ENCODE measurements at regions not wholly inside any gene's neighbourhood (a gene's known extent, or its start where the extent isn't known, plus 50 kb on each side); places are given as distances from the start of the nearest gene placed in this dataset.
"Not testable (repeated sequence)": the region's sequence is repeated elsewhere in the genome, so short reads cannot be mapped to it uniquely, and the experiment has no call there.

DNA sequence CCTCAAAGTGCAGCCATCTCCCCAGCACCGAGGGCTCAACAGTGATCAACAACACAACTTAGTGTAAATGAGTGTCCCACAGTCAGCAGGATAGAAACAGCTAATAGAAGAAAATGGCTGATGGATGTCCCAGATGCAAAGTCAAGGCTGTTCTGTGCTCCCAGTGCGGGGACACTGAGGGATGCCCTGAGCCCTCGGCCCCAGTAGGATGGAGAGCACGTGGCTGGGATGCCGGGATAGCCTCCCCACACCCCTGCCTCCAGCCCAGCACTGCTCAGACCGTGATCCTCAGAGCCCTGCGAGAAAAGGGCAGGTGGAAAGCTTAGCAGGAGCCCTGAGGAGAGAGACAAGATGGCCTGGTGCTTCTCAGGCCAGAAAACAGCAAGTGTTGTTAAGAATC lies 243.9 kb upstream of the TCERG1L start:
- Histone ChIP-seq H3K36me3 (ENCODE audit: insufficient read depth, low read length) (no peaks in the 10 kb centered on the region), H3K4me3 (ENCODE audit: low read length) (no peak overlapping the region), H3K27ac (ENCODE audit: low read depth in 1 of 2, low read length in 2 of 2) (no peak overlapping the region), H3K27me3 (ENCODE audit: control insufficient read depth in 1 of 2, insufficient read depth in 2 of 2, low read length in 2 of 2) (no peaks in the 10 kb centered on the region), H3K9me3 (ENCODE audit: control insufficient read depth in 1 of 2, insufficient read depth in 1 of 2, low read length in 2 of 2) (peaks cover 0 to 11% of the 10 kb centered on the region in 2 experiments), H3K4me1 (ENCODE audit: insufficient read depth, low read length) (no peaks in the 10 kb centered on the region)
- H3K27me3 Mint-ChIP-seq: peaks cover 4% of the 10 kb centered on the region
- no peak overlapping the region for H3K4me3 Mint-ChIP-seq
- TF ChIP-seq, protein P1, sequence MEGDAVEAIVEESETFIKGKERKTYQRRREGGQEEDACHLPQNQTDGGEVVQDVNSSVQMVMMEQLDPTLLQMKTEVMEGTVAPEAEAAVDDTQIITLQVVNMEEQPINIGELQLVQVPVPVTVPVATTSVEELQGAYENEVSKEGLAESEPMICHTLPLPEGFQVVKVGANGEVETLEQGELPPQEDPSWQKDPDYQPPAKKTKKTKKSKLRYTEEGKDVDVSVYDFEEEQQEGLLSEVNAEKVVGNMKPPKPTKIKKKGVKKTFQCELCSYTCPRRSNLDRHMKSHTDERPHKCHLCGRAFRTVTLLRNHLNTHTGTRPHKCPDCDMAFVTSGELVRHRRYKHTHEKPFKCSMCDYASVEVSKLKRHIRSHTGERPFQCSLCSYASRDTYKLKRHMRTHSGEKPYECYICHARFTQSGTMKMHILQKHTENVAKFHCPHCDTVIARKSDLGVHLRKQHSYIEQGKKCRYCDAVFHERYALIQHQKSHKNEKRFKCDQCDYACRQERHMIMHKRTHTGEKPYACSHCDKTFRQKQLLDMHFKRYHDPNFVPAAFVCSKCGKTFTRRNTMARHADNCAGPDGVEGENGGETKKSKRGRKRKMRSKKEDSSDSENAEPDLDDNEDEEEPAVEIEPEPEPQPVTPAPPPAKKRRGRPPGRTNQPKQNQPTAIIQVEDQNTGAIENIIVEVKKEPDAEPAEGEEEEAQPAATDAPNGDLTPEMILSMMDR (IDR thresholded peaks at IDR 0.05): no peak
- H3K27ac Mint-ChIP-seq: no peak overlapping the region
- H3K9me3 Mint-ChIP-seq: no peaks in the 10 kb centered on the region
- no peaks in the 10 kb centered on the region for H3K36me3 Mint-ChIP-seq (ENCODE audit: low read depth)
- POLR2A ChIA-PET: no interaction called here
- CTCF ChIA-PET: no interaction called here
- ATAC-seq (ENCODE audit: poor library complexity): no peak
- intact Hi-C loops (cut with DNase I, micrococcal nuclease): no loop called here
- H3K4me1 Mint-ChIP-seq (ENCODE audit: low read depth): no peaks in the 10 kb centered on the region
- DNase-seq: no peak

DNA sequence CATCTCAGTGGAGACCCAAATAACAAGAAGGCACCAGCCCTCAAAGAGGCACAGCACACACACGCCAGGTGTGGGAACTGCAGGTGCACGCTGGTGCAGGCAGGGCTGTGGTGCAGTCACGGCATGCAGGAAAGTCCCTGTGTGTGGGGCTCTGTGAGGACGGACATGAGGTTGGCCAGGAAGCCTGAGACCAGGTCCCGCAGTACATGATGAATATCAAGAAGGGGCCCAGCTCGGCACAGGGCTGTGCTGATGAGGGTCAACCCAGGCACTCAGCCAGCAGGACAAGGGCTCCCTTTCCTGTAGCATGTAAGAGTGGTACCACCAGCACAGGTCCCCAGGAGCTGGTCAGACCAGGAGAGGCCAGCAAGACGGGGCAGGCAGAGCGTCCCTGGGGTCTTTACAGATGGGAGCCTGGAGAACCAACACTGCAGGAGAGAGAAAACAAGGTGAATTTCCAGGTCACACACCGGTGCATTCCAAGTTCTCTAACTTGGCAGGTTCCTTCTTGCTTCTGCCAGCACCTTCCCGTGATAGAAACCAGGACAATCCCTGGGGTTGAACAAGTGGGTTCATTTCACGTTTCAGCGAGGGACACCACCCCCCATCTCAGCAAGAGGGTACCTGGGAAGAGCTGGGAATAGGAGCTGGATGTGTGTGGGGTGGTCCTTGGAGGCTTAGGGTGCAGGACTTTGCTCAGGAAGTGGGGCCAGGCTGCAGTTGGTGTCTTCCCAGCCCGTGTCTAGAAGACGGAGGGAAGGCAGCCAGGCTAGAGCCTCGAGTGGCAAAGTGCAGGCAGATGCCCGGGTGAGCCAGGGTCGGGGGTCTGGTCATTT lies 244.8 kb upstream of the TCERG1L start:
- Histone ChIP-seq H3K9me3 (ENCODE audit: control insufficient read depth in 1 of 2, insufficient read depth in 1 of 2, low read length in 2 of 2) (peaks cover 0 to 20% of the 10 kb centered on the region in 2 experiments), H3K36me3 (ENCODE audit: insufficient read depth, low read length) (no peaks in the 10 kb centered on the region), H3K4me1 (ENCODE audit: insufficient read depth, low read length) (no peaks in the 10 kb centered on the region), H3K27ac (ENCODE audit: low read depth in 1 of 2, low read length in 2 of 2) (no peak overlapping the region), H3K4me3 (ENCODE audit: low read length) (no peak overlapping the region), H3K27me3 (ENCODE audit: control insufficient read depth in 1 of 2, insufficient read depth in 2 of 2, low read length in 2 of 2) (no peaks in the 10 kb centered on the region)
- POLR2A ChIA-PET: no interaction called here
- no peak for ATAC-seq (ENCODE audit: poor library complexity)
- TF ChIP-seq, protein P1 (IDR thresholded peaks at IDR 0.05): no peak
- Mint-ChIP-seq H3K4me3 (no peak overlapping the region), H3K36me3 (ENCODE audit: low read depth) (no peaks in the 10 kb centered on the region), H3K4me1 (ENCODE audit: low read depth) (no peaks in the 10 kb centered on the region), H3K27me3 (peaks cover 5% of the 10 kb centered on the region), H3K9me3 (no peaks in the 10 kb centered on the region), H3K27ac (no peak overlapping the region)
- CTCF ChIA-PET: no interaction called here
- intact Hi-C loops (cut with DNase I, micrococcal nuclease): no loop called here
- DNase-seq: no peak

DNA sequence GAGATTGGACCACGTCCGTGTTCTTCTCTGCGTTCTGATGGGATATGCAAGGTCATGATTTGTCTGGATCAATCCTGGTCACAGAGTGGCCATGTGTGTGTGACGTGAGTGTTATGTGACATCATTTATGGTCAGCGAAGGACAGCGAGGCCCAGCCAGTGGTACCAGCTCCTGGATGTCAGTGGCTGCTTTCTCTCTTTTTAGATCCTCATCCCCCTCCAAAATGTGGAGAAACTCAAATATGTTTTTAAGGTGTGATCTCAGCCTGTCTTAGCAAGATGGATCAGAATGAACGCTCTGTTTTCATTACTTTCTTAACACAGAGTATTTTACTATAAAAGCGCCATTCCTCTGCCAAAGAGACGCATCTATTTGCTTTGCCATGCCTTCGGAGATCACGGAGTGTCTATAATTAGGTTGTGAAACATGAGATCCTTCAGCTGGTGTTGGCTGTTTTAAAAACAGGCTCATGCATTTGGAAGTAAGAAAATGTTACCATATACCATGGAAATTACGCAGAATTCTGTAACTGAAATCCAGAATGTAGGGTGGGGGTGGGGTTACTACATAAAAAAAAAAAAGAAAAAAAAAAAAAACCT lies 245.5 kb upstream of the TCERG1L start:
- Mint-ChIP-seq H3K27me3 (peaks cover 8% of the 10 kb centered on the region), H3K27ac (no peak overlapping the region), H3K36me3 (ENCODE audit: low read depth) (no peaks in the 10 kb centered on the region), H3K9me3 (no peaks in the 10 kb centered on the region), H3K4me3 (no peak overlapping the region), H3K4me1 (ENCODE audit: low read depth) (no peaks in the 10 kb centered on the region)
- H3K4me3 ChIP-seq (ENCODE audit: low read length): no peak overlapping the region
- no peak overlapping the region for H3K27ac ChIP-seq (ENCODE audit: low read depth in 1 of 2, low read length in 2 of 2)
- ChIA-PET POLR2A (no interaction called here), CTCF (no interaction called here)
- no peaks in the 10 kb centered on the region for H3K4me1 ChIP-seq (ENCODE audit: insufficient read depth, low read length)
- H3K27me3 ChIP-seq (ENCODE audit: control insufficient read depth in 1 of 2, insufficient read depth in 2 of 2, low read length in 2 of 2): no peaks in the 10 kb centered on the region
- H3K9me3 ChIP-seq (ENCODE audit: control insufficient read depth in 1 of 2, insufficient read depth in 1 of 2, low read length in 2 of 2): peaks cover 0 to 21% of the 10 kb centered on the region in 2 experiments
- TF ChIP-seq, protein P1 (IDR thresholded peaks at IDR 0.05): no peak
- H3K36me3 ChIP-seq (ENCODE audit: insufficient read depth, low read length): no peaks in the 10 kb centered on the region
- DNase-seq: no peak
- intact Hi-C loops (cut with DNase I, micrococcal nuclease): no loop called here
- no peak for ATAC-seq (ENCODE audit: poor library complexity)

DNA sequence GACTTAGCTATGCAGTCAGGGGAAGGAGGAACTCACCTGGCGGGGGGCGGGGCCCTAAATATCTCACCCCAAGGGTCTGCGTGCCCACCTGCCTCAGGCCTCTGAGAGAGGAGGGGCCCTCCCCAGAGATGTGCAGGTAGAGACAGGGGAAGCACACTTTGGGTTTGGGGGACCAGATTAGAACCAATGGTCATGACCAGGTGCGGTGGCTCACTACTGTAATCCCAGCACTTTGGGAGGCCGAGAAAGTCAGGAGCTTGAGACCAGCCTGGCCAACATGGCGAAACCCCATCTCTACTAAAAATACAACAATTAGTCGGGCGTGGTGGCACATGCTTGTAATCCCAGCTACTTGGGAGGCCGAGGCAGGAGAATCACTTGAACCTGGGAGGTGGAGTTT lies 246.4 kb upstream of the TCERG1L start:
- H3K9me3 Mint-ChIP-seq; H3K27me3 Mint-ChIP-seq; H3K27ac ChIP-seq (ENCODE audit: low read depth in 1 of 2, low read length in 2 of 2); H3K27ac Mint-ChIP-seq; POLR2A ChIA-PET; H3K36me3 Mint-ChIP-seq (ENCODE audit: low read depth); intact Hi-C loops (cut with DNase I, micrococcal nuclease); H3K4me1 Mint-ChIP-seq (ENCODE audit: low read depth); H3K4me3 Mint-ChIP-seq; H3K4me3 ChIP-seq (ENCODE audit: low read length); ATAC-seq (ENCODE audit: poor library complexity); DNase-seq; H3K4me1 ChIP-seq (ENCODE audit: insufficient read depth, low read length); H3K27me3 ChIP-seq (ENCODE audit: control insufficient read depth in 1 of 2, insufficient read depth in 2 of 2, low read length in 2 of 2); CTCF ChIA-PET; H3K36me3 ChIP-seq (ENCODE audit: insufficient read depth, low read length): not testable (repeated sequence)
- H3K9me3 ChIP-seq (ENCODE audit: control insufficient read depth in 1 of 2, insufficient read depth in 1 of 2, low read length in 2 of 2): peaks cover 0 to 21% of the 10 kb centered on the region in 2 experiments
